Peyer's patch (tissue), 4 donors: ENCODE measurements at regions not wholly inside any gene's neighbourhood (a gene's known extent, or its start where the extent isn't known, plus 50 kb on each side); places are given as distances from the start of the nearest gene placed in this dataset.

Experiments used
- CTCF ChIP-seq, 6 experiments: fragments of 450-650 bp in 4 of 6; fragments of 200-600 bp in 2 of 6; sonication (generic) in 1 of 6; IDR thresholded peaks; one replicate each; pipeline ENCODE4 v1.5.1; 2017 to 2019; ENCODE audit warnings: antibody characterized with exemption in 6 of 6, mild to moderate bottlenecking in 3 of 6, moderate library complexity in 1 of 6
- POLR2A ChIP-seq, 2 donors: fragments of 450-650 bp; IDR thresholded peaks; one replicate each; pipeline ENCODE4 v1.5.1; 2017; ENCODE audit warnings: antibody characterized with exemption in 2 of 2, mild to moderate bottlenecking in 2 of 2, moderate library complexity in 2 of 2

DNA sequence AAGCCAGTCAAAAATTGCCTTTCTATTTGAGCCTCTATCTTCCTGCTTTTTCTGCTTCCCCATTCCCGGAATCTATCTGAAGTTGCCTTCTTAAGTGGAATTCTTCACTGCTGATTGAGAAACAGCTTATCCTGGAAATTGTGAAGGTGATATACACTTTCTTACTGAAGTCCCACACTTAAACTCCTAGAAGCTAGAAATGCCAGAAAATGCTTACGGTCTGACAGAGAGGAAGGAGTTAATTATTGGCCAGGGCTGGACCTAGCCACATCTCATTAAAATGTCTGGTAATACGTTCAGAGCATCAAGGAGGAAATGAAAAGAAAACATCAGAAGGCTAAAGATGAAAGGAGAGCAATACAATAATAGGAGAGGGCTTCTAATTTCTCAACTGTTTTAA is 292.5 kb upstream of the SNX7 start:
- TF ChIP-seq CTCF (IDR thresholded peaks at IDR 0.05) (no peak), POLR2A (IDR thresholded peaks at IDR 0.05) (no peak)
